Left lobe of liver (tissue), 2 donors: ENCODE measurements at regions not wholly inside any gene's neighbourhood (a gene's known extent, or its start where the extent isn't known, plus 50 kb on each side); places are given as distances from the start of the nearest gene placed in this dataset.

Experiments used
- ATAC-seq: fragments of 200-7000 bp; cut with Tn5 transposase; one replicate; pipeline ENCODE4 v1.9.1; 2020; ENCODE audit warnings: mild to moderate bottlenecking, moderate library complexity
- DNase-seq: peaks from one replicate; pipeline ENCODE4 v3.0.0-alpha.2; 2020; ENCODE audit warnings: low spot score
- donor health status: DM: no; HTN: no; CAD: no; lungs with moderate emphysema.
- donor health status: DM: no; HTN: yes; CAD: no.

- ATAC-seq (peak; percentile 46), DNase-seq (peak; percentile 62)
These were observed 92.7 kb downstream of the PCSK1 start for GRCh38 chr5:96340357-96340756.

DNA sequence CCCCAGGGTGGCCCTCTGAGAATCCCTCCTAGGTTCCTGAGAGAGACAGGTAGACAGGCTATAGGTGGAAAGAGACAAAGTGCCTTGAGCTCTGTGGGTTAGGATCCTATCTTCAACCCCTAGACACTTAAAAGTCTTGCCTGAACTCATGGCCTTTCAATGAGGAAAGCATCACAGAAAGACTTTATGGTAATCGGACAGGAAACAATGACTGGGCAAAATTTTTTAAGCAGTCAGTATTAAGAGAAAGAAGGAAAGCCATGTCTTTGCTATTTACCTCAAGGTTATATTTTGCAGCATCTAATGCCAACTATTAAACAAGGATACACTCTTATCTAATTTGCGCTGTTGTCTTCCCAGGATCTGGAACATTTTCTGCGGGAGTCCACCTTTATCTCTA, 93.2 kb downstream of the PCSK1 start:
- no peak for ATAC-seq
- DNase-seq, result no peak

DNA sequence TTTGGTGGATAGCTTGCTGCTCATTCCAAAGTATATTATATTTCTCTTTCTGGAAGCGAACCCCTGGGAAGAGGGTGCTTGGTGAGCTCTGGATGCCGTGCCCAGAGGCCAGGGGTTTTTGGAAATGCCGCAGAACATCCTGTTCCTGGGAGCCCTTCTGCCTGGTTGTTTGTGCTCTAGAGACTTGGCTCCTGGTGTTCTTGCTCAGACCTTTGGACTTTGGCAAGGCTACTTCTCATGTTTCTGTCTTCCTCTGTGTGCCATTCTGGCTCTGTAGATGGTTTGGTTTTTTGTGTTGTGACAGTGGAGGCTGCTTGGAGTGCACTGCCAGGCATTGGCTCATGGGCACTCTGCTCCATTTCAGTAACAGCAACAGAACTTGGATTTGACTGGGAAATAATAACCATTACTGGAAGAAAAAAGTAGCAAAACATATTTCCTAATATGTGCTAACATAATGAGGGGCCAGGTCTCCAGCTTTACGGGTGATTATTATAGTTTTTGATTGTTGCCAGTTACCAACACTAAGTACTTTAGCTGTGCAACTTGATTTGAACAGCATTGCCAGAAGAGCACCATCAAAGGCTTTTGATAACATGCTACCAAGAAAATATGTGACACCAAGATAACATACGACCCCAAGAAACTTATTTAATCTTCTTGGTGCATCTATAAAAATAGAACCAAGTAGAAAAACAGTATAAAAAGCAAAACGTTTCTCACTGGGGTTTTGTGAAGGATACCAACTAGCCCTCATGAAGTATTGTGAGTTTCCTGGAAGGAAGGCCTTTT, 94.2 kb downstream of the PCSK1 start:
- DNase-seq, result peak; percentile 90

GRCh38 chr5:96338091-96338490, 95.0 kb downstream of the PCSK1 start:
- no peak for DNase-seq
- ATAC-seq, result no peak

More for the DNA sequence above, 94.2 kb downstream of the PCSK1 start:
- ATAC-seq, result peak; percentile 76

- ATAC-seq, result no peak
- DNase-seq, result no peak
These were observed 95.8 kb downstream of the PCSK1 start for GRCh38 chr5:96337048-96337781.

GRCh38 chr5:96336351-96336985, 96.6 kb downstream of the PCSK1 start:
- ATAC-seq, result peak; percentile 66

GRCh38 chr5:96335873-96336272, 97.2 kb downstream of the PCSK1 start:
- DNase-seq (no peak), ATAC-seq (no peak)

More at GRCh38 chr5:96336351-96336985, 96.6 kb downstream of the PCSK1 start:
- peak; percentile 78 for DNase-seq

DNA sequence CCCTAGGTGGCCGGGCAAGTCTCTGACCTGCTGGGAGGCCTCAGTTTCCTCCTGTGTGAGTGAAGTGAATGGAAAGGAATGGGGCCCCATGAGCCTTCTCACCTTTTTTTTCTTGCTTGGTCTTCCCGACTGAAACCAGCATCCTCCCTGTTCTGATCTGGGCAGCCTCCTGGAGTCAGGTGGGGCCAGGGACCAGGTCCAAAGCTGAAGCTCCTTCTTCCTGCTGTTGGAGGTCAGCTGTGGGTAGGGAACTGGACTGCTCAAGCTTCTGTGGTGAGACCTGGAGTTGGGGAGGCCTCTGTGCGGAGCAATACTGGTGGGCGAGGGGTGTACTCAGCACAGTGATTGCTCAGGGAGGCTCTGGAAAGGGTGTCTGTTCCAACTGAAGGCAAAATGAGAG, 99.7 kb downstream of the PCSK1 start:
- DNase-seq (peak; percentile 48), ATAC-seq (peak; percentile 9)

- DNase-seq (peak; percentile 83), ATAC-seq (peak; percentile 76)
These were observed 100.3 kb downstream of the PCSK1 start for GRCh38 chr5:96332535-96333366.

DNA sequence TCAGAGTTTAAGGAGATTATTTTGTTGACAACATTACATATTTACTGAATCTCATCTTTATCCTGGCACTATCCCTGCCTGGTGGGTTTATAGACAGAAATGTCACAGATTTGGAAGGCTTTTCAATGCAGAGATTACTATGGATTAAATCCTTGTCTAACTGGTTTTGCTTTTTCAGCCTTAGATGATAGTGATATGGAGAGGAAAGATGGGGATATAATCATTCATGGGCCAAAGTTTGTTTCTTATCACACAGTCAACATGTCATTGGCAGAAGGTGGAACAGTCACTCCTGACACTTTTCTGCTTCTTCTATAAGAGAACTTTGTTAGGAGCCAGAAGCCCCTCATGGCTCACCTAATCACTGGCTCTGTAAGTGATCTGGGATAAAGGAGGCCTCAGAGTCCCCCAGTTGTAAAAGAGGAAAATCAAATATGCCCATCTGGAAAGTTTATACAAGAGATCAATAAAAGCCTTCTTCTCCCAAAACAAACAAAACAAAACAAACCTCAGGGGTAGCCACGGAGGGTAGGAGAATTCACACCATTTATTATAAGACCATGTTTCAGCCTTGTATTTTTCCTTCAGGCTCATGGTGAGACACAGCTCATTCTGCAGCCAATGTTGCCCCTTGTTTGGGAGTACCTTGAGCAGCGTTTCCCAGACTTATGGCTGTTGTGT, 101.2 kb downstream of the PCSK1 start:
- peak; percentile 52 for ATAC-seq
- no peak for DNase-seq

GRCh38 chr5:96331210-96331609, 101.8 kb downstream of the PCSK1 start:
- DNase-seq (no peak), ATAC-seq (no peak)

- ATAC-seq, result no peak
These were observed 102.4 kb downstream of the PCSK1 start for GRCh38 chr5:96330530-96331140.

DNA sequence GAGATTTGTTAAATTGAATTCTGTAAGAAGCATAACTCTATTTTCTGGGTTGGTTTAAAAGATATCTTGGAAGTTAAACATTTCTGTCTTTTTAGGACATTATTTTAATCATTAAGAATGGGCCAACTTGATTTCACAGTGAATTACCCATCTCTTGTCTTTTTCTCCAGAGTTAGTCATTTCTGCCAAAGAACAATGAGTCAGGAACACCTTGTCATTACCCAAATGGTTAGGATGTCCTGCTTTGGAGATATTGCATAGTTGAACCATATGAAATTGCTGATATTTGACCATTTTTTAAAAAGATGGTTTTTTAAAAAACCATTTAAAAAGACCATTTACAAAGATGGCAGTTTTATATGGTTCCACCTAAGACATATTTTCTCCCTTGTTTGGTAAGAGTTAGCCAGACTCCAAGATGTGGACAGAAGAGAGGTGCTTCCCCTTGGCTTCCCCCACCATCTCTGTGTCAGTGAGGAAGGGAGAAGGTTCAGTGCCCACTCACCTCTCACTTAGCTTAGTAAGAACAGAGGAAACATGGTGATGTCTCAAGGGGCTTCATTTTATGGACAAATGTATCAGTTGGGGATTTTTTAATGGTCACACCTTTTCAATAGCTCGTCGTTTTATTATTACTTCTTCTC, 103.0 kb downstream of the PCSK1 start:
- ATAC-seq (no peak), DNase-seq (no peak)

More at GRCh38 chr5:96330530-96331140, 102.4 kb downstream of the PCSK1 start:
- DNase-seq, result no peak

- no peak for ATAC-seq
- no peak for DNase-seq
These were observed 103.8 kb downstream of the PCSK1 start for GRCh38 chr5:96329289-96329688.

DNA sequence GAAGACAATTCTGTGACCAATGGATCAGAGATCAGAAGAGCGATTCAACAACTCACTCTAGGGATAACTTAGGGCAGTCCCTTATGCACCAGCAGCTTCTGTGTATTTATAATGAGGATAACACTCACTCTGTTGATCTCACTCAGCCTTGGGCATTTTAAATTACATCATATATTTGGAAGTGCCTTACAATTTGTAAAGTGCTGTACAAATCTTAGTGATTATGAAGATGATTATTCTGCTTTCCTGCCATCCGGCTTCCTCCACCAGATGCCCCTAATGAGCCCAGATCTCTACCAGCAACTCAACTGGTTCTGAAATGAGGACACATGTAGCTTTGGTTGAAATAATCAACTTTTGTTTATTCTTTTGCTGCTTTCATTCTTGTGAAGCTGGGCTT, 105.3 kb downstream of the PCSK1 start:
- no peak for DNase-seq
- ATAC-seq, result no peak

- ATAC-seq (no peak), DNase-seq (no peak)
These were observed 106.1 kb downstream of the PCSK1 start for GRCh38 chr5:96326902-96327301.

DNA sequence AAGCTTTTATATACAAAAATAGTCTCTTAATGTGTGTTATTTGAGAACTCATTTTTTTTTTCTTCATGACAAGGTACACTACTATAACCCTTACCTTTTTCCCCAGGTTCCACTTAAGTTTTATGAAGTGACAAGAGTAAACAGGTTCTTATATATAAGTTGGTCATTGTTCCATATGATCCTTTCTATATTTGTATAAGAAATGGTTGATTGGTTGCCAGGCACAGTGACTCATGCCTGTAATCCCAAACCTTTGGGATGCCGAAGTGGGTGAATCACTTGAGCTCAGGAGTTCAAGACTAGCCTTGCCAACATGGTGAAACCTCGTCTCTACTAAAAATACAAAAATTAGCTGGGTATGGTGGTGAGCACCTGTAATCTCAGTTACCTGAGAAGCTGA, 108.3 kb downstream of the PCSK1 start:
- ATAC-seq, result no peak
- no peak for DNase-seq

GRCh38 chr5:96322865-96323264, 110.2 kb downstream of the PCSK1 start:
- no peak for DNase-seq
- peak; percentile 75 for ATAC-seq

DNA sequence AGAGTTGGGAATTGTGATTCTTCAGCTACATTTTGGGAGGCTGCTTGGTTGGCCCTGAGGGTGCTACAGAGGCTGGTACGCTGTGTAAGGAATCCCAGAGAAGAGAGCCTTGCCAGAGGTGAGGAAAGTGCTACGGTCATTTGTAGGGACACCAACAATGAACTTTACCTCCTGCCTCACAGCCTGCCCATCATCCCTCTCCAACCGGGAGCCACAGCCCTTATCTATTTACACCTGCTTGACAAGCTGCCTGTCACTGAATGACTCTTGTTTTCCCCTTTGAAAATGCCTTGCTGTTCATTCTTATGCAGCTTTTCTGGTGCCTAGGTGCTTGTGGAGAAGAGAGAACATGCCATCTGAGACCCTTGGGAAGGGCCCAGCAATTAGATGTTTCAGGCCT, 110.8 kb downstream of the PCSK1 start:
- ATAC-seq, result peak; percentile 91
- peak; percentile 54 for DNase-seq
